Caki2 (cell line): ENCODE measurements at regions not wholly inside any gene's neighbourhood (a gene's known extent, or its start where the extent isn't known, plus 50 kb on each side); places are given as distances from the start of the nearest gene placed in this dataset.

Source experiments
- DNase-seq: peaks from one replicate; pipeline ENCODE4 v3.0.0-alpha.2; 2015; ENCODE audit warnings: low read depth
- in situ Hi-C: cut with HindIII; loops from 2 replicates; pipeline ENCODE4 v1.10.0; 2016; ENCODE audit warnings: low sequenced_read_pairs, low pct_unique_long_range_greater_than_20kb, mixed read lengths

- in situ Hi-C loops: no loop called here
- DNase-seq: no peak
These were observed 1081.5 kb upstream of the TENM3 start for GRCh38 chr4:181161669-181162068.

- in situ Hi-C loops: no loop called here
These were observed 1080.9 kb upstream of the TENM3 start for GRCh38 chr4:181162266-181162665.

DNA sequence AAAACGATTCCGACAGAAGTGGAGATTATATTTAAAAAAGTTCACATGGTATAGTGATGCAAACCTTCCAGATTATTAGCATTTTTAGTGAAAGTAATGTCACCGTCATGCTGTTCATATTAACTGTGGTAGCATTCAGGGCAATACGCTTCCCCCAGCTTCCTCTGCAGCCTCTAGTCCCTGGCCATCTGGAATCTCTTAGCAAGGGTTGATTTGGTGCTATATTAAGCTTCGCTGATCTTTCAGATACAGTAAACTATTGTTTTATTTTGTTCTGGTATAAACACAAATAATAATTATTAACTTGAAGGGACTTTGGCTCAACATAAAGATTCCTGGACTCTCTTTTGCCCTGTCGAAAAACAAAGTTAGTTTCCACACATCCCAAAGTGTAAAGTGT lies 1080.5 kb upstream of the TENM3 start:
- in situ Hi-C loops: no loop called here
- no peak for DNase-seq

More at GRCh38 chr4:181162266-181162665, 1080.9 kb upstream of the TENM3 start:
- no peak for DNase-seq

DNA sequence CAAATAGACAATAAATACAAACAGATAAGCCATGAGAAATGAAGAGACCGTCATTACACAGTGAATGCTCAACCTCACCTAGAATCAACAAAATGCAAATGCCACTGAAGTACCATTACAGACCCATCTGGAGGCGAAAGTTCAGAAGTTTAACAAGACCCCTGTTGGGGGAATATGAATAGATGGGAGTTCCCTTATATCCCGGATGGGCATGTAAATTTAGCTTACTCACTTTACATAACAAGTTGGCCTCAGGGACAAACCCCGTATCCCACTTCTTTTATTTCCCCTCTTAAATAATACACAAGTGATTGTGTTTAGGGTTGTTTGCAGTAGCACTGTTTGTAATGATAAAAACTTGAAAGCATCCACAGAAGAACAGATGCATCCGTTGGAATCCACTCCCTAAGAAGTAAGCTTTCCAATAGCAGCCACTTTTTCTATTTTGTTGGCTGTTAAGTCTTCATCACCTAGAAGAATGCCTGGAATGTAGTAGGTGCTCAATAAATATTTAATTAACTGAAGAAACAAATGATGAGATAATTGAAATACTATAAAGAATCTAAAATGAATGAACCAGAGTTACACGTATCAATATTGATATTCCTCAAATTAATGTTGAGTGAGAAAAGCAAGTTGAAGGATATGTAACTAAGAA lies 1076.3 kb upstream of the TENM3 start:
- in situ Hi-C loops: no loop called here
- no peak for DNase-seq

- no peak for DNase-seq
- in situ Hi-C loops: no loop called here
These were observed 1075.0 kb upstream of the TENM3 start for GRCh38 chr4:181168011-181168805.

- in situ Hi-C loops: no loop called here
- DNase-seq: no peak
These were observed 1070.2 kb upstream of the TENM3 start for GRCh38 chr4:181173046-181173445.

DNA sequence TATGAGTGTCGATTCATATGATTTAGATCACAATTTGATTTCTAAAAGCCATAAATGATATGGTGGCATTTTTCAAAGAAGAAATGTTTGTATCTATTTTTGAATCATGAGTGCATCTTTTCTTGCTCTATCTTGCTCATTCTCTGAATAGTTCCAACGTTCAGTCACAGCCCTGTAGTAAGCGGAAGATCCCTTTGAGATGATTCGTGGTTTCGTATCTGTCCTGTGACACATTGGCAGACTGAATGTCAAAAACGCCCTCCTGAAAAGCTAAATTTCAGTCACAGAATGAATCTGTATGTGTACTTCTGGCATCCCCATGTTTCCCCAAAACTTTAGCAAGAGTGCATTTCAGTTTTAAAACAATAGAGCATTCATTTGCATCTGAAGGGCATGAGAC lies 1066.9 kb upstream of the TENM3 start:
- in situ Hi-C loops: no loop called here
- DNase-seq: no peak

- no peak for DNase-seq
These were observed 1061.9 kb upstream of the TENM3 start for GRCh38 chr4:181181331-181181730.

GRCh38 chr4:181189751-181190150 lies 1053.5 kb upstream of the TENM3 start:
- no peak for DNase-seq
- in situ Hi-C loops: no loop called here

More at GRCh38 chr4:181181331-181181730, 1061.9 kb upstream of the TENM3 start:
- in situ Hi-C loops: no loop called here

- in situ Hi-C loops: no loop called here
- no peak for DNase-seq
These were observed 1049.9 kb upstream of the TENM3 start for GRCh38 chr4:181193131-181193930.

GRCh38 chr4:181194096-181194495 lies 1049.1 kb upstream of the TENM3 start:
- in situ Hi-C loops: no loop called here
- no peak for DNase-seq

DNA sequence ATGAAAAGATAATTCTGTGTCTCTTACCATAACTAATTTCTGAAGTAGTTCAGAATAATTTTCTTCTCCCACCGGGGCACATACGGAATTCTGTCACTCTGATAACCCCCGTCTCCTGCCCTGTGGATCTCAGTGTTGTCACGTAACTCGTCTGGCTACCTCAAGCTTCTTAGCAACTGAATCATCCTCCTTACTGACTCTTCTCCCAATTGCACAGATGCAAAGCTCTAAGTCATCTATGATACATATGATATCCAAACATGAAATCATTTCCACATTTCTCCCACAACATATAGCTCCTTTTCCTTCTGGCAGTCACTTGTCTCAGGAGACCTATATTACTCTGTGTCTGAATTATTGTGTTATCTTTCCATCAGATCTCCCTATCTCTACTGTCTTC lies 1043.1 kb upstream of the TENM3 start:
- DNase-seq: no peak
- in situ Hi-C loops: no loop called here

GRCh38 chr4:181202240-181202639 lies 1041.0 kb upstream of the TENM3 start:
- no peak for DNase-seq
- in situ Hi-C loops: no loop called here

DNA sequence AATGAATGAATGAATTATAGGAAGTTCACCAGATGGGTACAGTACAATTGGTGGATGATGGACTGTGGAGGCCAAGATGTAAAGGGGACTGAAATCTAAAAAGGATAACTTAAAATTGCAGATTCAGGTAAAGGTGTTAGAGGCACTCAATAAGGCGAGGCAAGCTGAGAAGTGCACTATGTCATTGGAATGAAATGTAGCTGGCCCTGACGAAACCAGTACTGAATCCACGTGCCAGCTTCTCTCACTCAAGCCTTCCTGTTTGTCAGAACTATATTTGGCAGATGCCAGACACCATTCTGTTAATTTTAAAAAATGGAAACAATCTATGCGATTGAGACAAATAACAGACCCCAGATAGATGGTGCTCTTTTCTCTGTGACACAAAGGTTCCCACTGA lies 1039.1 kb upstream of the TENM3 start:
- in situ Hi-C loops: no loop called here
- DNase-seq: no peak

DNA sequence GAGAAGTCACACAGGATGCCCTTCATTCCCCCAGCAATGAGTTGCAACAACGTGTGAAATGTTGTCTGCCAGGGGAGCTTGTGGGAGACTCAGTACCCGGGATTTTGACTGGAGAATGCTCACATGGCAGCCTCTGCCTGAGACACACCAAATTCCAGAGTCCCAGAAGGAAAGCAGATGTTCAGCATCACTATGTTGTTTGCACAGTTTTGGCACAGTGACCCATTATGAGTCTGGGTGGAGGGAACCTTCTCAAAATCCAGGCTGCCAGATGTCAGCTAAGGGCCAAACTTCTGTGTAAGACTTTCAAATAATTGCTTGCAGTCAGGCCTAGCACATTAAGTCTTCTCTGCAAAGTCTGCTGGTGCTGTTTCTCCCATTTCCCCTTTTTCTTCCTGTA lies 1029.7 kb upstream of the TENM3 start:
- in situ Hi-C loops: no loop called here
- no peak for DNase-seq

DNA sequence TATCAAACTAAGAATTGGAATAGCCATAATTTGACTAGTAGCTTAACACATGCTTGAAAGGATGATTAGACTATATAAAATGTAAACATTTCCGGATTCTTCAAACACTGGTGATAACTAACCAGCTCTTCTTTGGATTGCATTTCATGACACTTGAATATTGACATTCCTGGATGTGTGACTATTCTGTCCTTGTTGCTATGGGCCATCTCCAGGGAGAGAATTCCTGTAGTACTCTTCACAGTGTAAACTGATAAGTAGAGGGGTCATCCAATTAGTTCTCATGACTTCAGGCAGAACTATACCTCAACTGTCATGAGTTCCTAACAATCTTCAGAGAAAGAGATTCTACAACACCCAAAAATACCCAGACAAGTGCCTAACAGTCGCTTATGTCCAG lies 1026.7 kb upstream of the TENM3 start:
- in situ Hi-C loops: no loop called here

DNA sequence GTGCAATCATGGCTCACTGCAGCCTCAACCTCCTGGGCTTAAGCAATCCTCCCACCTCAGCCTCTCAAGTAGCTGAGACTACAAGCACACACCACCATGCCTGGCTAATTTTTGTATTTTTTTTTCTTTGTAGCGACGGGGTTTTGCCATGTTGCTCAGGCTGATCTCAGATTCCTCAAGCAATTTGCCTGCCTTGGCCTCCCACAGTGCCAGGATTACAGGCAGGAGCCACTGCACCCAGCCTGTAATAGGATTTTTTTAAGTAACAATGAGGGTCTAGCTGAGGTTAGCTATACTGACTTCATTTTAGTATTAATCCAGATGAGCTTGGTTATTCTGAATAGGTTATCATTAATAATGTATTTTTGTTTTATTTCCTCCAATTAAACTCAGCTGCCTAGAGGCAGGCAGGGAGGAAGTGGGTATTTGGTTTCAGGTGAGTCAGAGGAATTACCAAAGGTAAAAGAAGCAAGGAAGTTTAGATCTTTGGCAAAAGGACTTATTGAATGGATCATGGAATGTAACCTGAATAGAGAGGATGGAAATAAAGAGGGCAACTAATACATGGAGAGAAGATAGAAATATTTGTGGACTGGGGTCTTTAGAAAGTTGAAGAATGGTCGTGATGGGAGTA lies 1023.3 kb upstream of the TENM3 start:
- no peak for DNase-seq
- in situ Hi-C loops: no loop called here

More for the DNA sequence above, 1026.7 kb upstream of the TENM3 start:
- no peak for DNase-seq

- DNase-seq: no peak
- in situ Hi-C loops: no loop called here
These were observed 1018.4 kb upstream of the TENM3 start for GRCh38 chr4:181224852-181225251.
